HG02642 (cell line): ENCODE measurements at regions not wholly inside any gene's neighbourhood (a gene's known extent, or its start where the extent isn't known, plus 50 kb on each side); places are given as distances from the start of the nearest gene placed in this dataset.
"Not testable (repeated sequence)": the region's sequence is repeated elsewhere in the genome, so short reads cannot be mapped to it uniquely, and the experiment has no call there.

ENCODE experiments used
- ATAC-seq: cut with Tn5 transposase; IDR thresholded peaks from one replicate; pipeline ENCODE4 v1.9.1; 2021; ENCODE audit warnings: mild to moderate bottlenecking; ENCODE audit not compliant: unreplicated experiment, poor library complexity

- ATAC-seq, result no peak
These were observed 813.9 kb upstream of the GRM7 start for GRCh38 chr3:6047016-6047415.

GRCh38 chr3:6060251-6060650, 800.7 kb upstream of the GRM7 start:
- no peak for ATAC-seq

GRCh38 chr3:6062261-6063187, 798.4 kb upstream of the GRM7 start:
- no peak for ATAC-seq

GRCh38 chr3:6066397-6066796, 794.5 kb upstream of the GRM7 start:
- no peak for ATAC-seq

- not testable (repeated sequence) for ATAC-seq
These were observed 793.9 kb upstream of the GRM7 start for GRCh38 chr3:6066868-6067578.

GRCh38 chr3:6074952-6075351, 786.0 kb upstream of the GRM7 start:
- no peak for ATAC-seq

GRCh38 chr3:6078436-6078835, 782.5 kb upstream of the GRM7 start:
- ATAC-seq, result no peak

- ATAC-seq, result no peak
These were observed 781.9 kb upstream of the GRM7 start for GRCh38 chr3:6079011-6079410.

GRCh38 chr3:6079561-6080179, 781.2 kb upstream of the GRM7 start:
- ATAC-seq, result no peak

GRCh38 chr3:6088433-6088832, 772.5 kb upstream of the GRM7 start:
- no peak for ATAC-seq

GRCh38 chr3:6089780-6090179, 771.1 kb upstream of the GRM7 start:
- ATAC-seq, result no peak

- ATAC-seq, result no peak
These were observed 769.7 kb upstream of the GRM7 start for GRCh38 chr3:6091262-6091661.

GRCh38 chr3:6095006-6095405, 765.9 kb upstream of the GRM7 start:
- no peak for ATAC-seq

- ATAC-seq, result no peak
These were observed 763.9 kb upstream of the GRM7 start for GRCh38 chr3:6097021-6097420.

GRCh38 chr3:6097556-6097955, 763.4 kb upstream of the GRM7 start:
- ATAC-seq, result no peak

GRCh38 chr3:6098516-6099157, 762.3 kb upstream of the GRM7 start:
- no peak for ATAC-seq

GRCh38 chr3:6099458-6100075, 761.3 kb upstream of the GRM7 start:
- no peak for ATAC-seq

GRCh38 chr3:6105187-6105586, 755.7 kb upstream of the GRM7 start:
- no peak for ATAC-seq

- no peak for ATAC-seq
These were observed 752.0 kb upstream of the GRM7 start for GRCh38 chr3:6108957-6109356.

- ATAC-seq, result no peak
These were observed 750.5 kb upstream of the GRM7 start for GRCh38 chr3:6110451-6110850.
